ENCODE measurements at regions not wholly inside any gene's neighbourhood (a gene's known extent, or its start where the extent isn't known, plus 50 kb on each side); places are given as distances from the start of the nearest gene placed in this dataset.

GRCh38 chr3:23655749-23656148, 150.0 kb upstream of the UBE2E1 start:
- TF ChIP-seq CTCF (IDR thresholded peaks at IDR 0.05) (no peak), POLR2A (IDR thresholded peaks at IDR 0.05) (no peak), EP300 (IDR thresholded peaks at IDR 0.05) (no peak), POLR2AphosphoS5 (IDR thresholded peaks at IDR 0.05) (no peak)

All from suprapubic skin (tissue), 4 donors.